ENCODE measurements at regions not wholly inside any gene's neighbourhood (a gene's known extent, or its start where the extent isn't known, plus 50 kb on each side); places are given as distances from the start of the nearest gene placed in this dataset.

GRCh38 chr13:104900191-104900817, 1635.2 kb downstream of the EFNB2 start:
- Histone ChIP-seq H3K9me3 (no peaks in the 10 kb centered on the region), H3K27me3 (no peaks in the 10 kb centered on the region), H3K4me3 (no peak overlapping the region), H3K4me1 (no peaks in the 10 kb centered on the region), H3K36me3 (no peaks in the 10 kb centered on the region), H3K27ac (no peak overlapping the region)
- WGBS, 2 donors: 91 to 94% methylated on average over 1 of the region's 1 CpG
- TF ChIP-seq, protein P1, sequence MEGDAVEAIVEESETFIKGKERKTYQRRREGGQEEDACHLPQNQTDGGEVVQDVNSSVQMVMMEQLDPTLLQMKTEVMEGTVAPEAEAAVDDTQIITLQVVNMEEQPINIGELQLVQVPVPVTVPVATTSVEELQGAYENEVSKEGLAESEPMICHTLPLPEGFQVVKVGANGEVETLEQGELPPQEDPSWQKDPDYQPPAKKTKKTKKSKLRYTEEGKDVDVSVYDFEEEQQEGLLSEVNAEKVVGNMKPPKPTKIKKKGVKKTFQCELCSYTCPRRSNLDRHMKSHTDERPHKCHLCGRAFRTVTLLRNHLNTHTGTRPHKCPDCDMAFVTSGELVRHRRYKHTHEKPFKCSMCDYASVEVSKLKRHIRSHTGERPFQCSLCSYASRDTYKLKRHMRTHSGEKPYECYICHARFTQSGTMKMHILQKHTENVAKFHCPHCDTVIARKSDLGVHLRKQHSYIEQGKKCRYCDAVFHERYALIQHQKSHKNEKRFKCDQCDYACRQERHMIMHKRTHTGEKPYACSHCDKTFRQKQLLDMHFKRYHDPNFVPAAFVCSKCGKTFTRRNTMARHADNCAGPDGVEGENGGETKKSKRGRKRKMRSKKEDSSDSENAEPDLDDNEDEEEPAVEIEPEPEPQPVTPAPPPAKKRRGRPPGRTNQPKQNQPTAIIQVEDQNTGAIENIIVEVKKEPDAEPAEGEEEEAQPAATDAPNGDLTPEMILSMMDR (IDR thresholded peaks at IDR 0.05): peak in 1 of 9 donors; percentile 31
- DNase-seq (no peak), ATAC-seq (no peak)
- intact Hi-C loops (cut with DNase I): loop anchor here in 1 of 10 donors (5.0 kb wide), 1 partner anchor 1442 kb away; no protein-coding TSS in a partner anchor

- TF ChIP-seq, protein P1 (IDR thresholded peaks at IDR 0.05): no peak
- DNase-seq: no peak
- Histone ChIP-seq H3K27me3 (no peaks in the 10 kb centered on the region), H3K9me3 (no peaks in the 10 kb centered on the region), H3K36me3 (no peaks in the 10 kb centered on the region), H3K4me3 (no peak overlapping the region), H3K27ac (no peak overlapping the region), H3K4me1 (no peaks in the 10 kb centered on the region)
- no peak for ATAC-seq
- intact Hi-C loops (cut with DNase I): no loop called here
- 97 to 98% methylated on average over 3 of the region's 3 CpGs for WGBS, 2 donors
These were observed 1637.0 kb downstream of the EFNB2 start for GRCh38 chr13:104898484-104898883.

DNA sequence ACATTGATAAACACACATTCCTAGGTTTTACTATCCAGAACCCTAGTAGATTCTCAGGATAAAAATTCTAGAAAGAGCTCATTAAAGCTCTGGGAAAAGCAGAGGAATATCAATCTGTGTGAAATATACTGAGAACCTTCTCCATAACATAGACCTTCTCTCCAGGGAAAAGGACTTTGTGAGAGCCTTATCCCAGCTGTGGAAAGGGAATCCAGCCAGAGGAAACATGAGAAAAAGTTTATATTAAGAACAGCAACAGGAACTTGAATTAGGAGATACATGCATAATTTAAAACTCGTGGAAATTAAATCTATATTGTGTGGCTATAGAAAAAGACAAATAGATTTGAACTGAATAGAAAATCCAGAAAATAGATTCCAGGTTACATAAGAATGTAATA, 1639.9 kb downstream of the EFNB2 start:
- DNase-seq (no peak), ATAC-seq (no peak)
- TF ChIP-seq, protein P1 (IDR thresholded peaks at IDR 0.05): no peak
- intact Hi-C loops (cut with DNase I): no loop called here
- H3K27ac ChIP-seq: no peak overlapping the region
- no peaks in the 10 kb centered on the region for H3K9me3 ChIP-seq
- H3K27me3 ChIP-seq: no peaks in the 10 kb centered on the region
- no peaks in the 10 kb centered on the region for H3K4me1 ChIP-seq
- no peaks in the 10 kb centered on the region for H3K36me3 ChIP-seq
- no peak overlapping the region for H3K4me3 ChIP-seq
- WGBS, 2 donors: 36 to 53% methylated on average over 1 of the region's 1 CpG

- no peaks in the 10 kb centered on the region for H3K36me3 ChIP-seq
- DNase-seq: no peak
- no peaks in the 10 kb centered on the region for H3K4me1 ChIP-seq
- H3K9me3 ChIP-seq: peaks cover 0 to 6% (median 0%) of the 10 kb centered on the region in 11 donors
- WGBS, 2 donors: 58 to 79% methylated on average over 2 of the region's 2 CpGs
- H3K27me3 ChIP-seq: no peaks in the 10 kb centered on the region
- intact Hi-C loops (cut with DNase I): no loop called here
- no peak overlapping the region for H3K4me3 ChIP-seq
- no peak overlapping the region for H3K27ac ChIP-seq
- ATAC-seq: no peak
- TF ChIP-seq, protein P1 (IDR thresholded peaks at IDR 0.05): no peak
These were observed 1660.3 kb downstream of the EFNB2 start for GRCh38 chr13:104875038-104875754.
